ENCODE measurements at regions not wholly inside any gene's neighbourhood (a gene's known extent, or its start where the extent isn't known, plus 50 kb on each side); places are given as distances from the start of the nearest gene placed in this dataset.

- TF ChIP-seq CTCF (IDR thresholded peaks at IDR 0.05; ENCODE audit: poor library complexity) (no peak), EZH2 (IDR thresholded peaks at IDR 0.05; ENCODE audit: borderline replicate concordance) (no peak)
These were observed 277.8 kb upstream of the ADRA1B start for GRCh38 chr5:159638481-159638880.

Measured in hepatocyte (in vitro differentiated cells).